Neural cell (in vitro differentiated cells): ENCODE measurements at regions not wholly inside any gene's neighbourhood (a gene's known extent, or its start where the extent isn't known, plus 50 kb on each side); places are given as distances from the start of the nearest gene placed in this dataset.

Experiments used
- H2AFZ ChIP-seq: fragments of 200-600, 300-800 bp; sonication (generic), shearing (Covaris generic); 2 replicates; pipeline ENCODE4 v1.6.0; 2014; ENCODE audit warnings: low read depth, mild to moderate bottlenecking, antibody characterized with exemption, low read length, moderate library complexity
- H3F3A ChIP-seq: fragments of 200-600 bp; shearing (Covaris generic); 2 replicates; pipeline ENCODE4 v1.6.1; 2016; ENCODE audit warnings: mild to moderate bottlenecking, moderate library complexity, mixed read lengths, antibody characterized with exemption, low read length; ENCODE audit not compliant: insufficient read depth, poor library complexity, severe bottlenecking
- H3K27ac ChIP-seq: fragments of 200-600, 300-800 bp; sonication (generic), shearing (Covaris generic); 2 replicates; pipeline ENCODE4 v1.5.1; 2014; ENCODE audit warnings: mild to moderate bottlenecking, low read length, moderate library complexity
- H3K27me3 ChIP-seq: fragments of 300-800, 200-600 bp; sonication (generic), shearing (Covaris generic); 2 replicates; pipeline ENCODE4 v1.6.0; 2014; ENCODE audit warnings: mild to moderate bottlenecking, low read depth, low read length, moderate library complexity; ENCODE audit not compliant: insufficient read depth
- H3K36me3 ChIP-seq: fragments of 300-800, 200-600 bp; sonication (generic), shearing (Covaris generic); 2 replicates; pipeline ENCODE4 v1.5.1; 2014; ENCODE audit warnings: mild to moderate bottlenecking, antibody characterized with exemption, low read length, moderate library complexity; ENCODE audit not compliant: insufficient read depth
- H3K4me2 ChIP-seq: fragments of 300-800, 200-600 bp; sonication (generic), shearing (Covaris generic); 2 replicates; pipeline ENCODE4 v1.6.0; 2014; ENCODE audit warnings: mild to moderate bottlenecking, low read length
- H3K4me3 ChIP-seq: fragments of 300-800, 200-600 bp; sonication (generic), shearing (Covaris generic); 2 replicates; pipeline ENCODE4 v1.5.1; 2014; ENCODE audit warnings: mild to moderate bottlenecking, low read length, moderate library complexity
- H3K79me2 ChIP-seq: fragments of 200-600 bp; shearing (Covaris generic); replicated peaks from 2 replicates; pipeline ENCODE4 v1.6.0; 2014; ENCODE audit warnings: mild to moderate bottlenecking, low read length, moderate library complexity; ENCODE audit not compliant: insufficient read depth
- H3K9ac ChIP-seq: fragments of 300-800, 200-600 bp; sonication (generic), shearing (Covaris generic); 2 replicates; pipeline ENCODE4 v1.6.1; 2016; ENCODE audit warnings: mild to moderate bottlenecking, low read length, mixed read lengths
- H3K9me2 ChIP-seq: fragments of 200-600 bp; shearing (Covaris generic); 2 replicates; pipeline ENCODE4 v1.6.1; 2016; ENCODE audit warnings: mild to moderate bottlenecking, low read length, mixed read lengths; ENCODE audit not compliant: insufficient read depth
- H3K9me3 ChIP-seq: fragments of 200-600, 300-800 bp; sonication (generic), shearing (Covaris generic); 2 replicates; pipeline ENCODE4 v1.6.1; 2016; ENCODE audit warnings: mild to moderate bottlenecking, mixed run types, low read length, moderate library complexity, mixed read lengths
- H4K20me1 ChIP-seq: fragments of 200-600 bp; shearing (Covaris generic); 2 replicates; pipeline ENCODE4 v1.6.1; 2016; ENCODE audit warnings: mild to moderate bottlenecking, mixed run types; ENCODE audit not compliant: insufficient read depth
- EP300 ChIP-seq: fragments of 450-650 bp; conservative IDR thresholded peaks from 2 replicates; pipeline ENCODE4 v1.6.1; 2014; ENCODE audit warnings: antibody characterized with exemption, mild to moderate bottlenecking, moderate library complexity; ENCODE audit not compliant: poor library complexity, severe bottlenecking
- EZH2 ChIP-seq: fragments of 200-600, 300-800 bp; shearing (Covaris generic), sonication (generic); IDR thresholded peaks from 2 replicates; pipeline ENCODE4 v1.6.1; 2014; ENCODE audit warnings: antibody characterized with exemption, low read length, borderline replicate concordance, mild to moderate bottlenecking; ENCODE audit not compliant: insufficient read depth, poor library complexity, severe bottlenecking
- MXI1 ChIP-seq: fragments of 450-650 bp; conservative IDR thresholded peaks from 2 replicates; pipeline ENCODE4 v1.6.1; 2014; ENCODE audit warnings: antibody characterized with exemption, mild to moderate bottlenecking; ENCODE audit not compliant: poor library complexity, severe bottlenecking
- POLR2AphosphoS5 ChIP-seq: IDR thresholded peaks from 2 replicates; pipeline ENCODE4 v1.6.1; 2012
- RAD21 ChIP-seq: fragments of 450-650 bp; conservative IDR thresholded peaks from 2 replicates; pipeline ENCODE4 v1.6.1; 2014; ENCODE audit warnings: antibody characterized with exemption, mild to moderate bottlenecking, moderate library complexity
- SMC3 ChIP-seq: fragments of 450-650 bp; conservative IDR thresholded peaks from 2 replicates; pipeline ENCODE4 v1.6.1; 2014; ENCODE audit warnings: antibody characterized with exemption, mild to moderate bottlenecking, moderate library complexity; ENCODE audit not compliant: poor library complexity
- TAF1 ChIP-seq: IDR thresholded peaks from 2 replicates; pipeline ENCODE4 v1.6.1; 2012; ENCODE audit warnings: low read depth
- TF ChIP-seq, protein P1 (sequence below): fragments of 450-650 bp; IDR thresholded peaks from 2 replicates; pipeline ENCODE4 v1.5.1; 2014; ENCODE audit warnings: antibody characterized with exemption, mild to moderate bottlenecking, moderate library complexity; ENCODE audit not compliant: poor library complexity, severe bottlenecking
- TF ChIP-seq, protein P2 (sequence below): IDR thresholded peaks from 2 replicates; pipeline ENCODE4 v1.6.1; 2012; ENCODE audit warnings: borderline replicate concordance

DNA sequence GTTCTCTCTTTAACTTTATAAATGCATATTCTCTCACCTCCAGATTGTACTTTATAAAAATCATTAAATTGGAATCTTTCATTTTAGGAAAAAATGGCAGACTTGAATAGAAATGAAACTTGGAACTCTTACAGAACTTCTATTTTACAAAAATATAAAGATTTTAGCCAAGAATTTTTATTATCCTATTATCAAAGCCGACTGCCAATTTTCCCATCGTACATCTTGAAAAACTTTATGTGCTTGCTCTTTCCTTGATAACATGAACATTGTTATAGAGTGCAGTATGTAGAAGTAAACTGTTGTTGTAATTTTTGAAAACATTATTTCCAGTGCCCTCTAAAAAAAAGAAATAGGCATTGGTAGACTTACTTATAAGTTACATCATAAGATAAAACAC is 475.7 kb upstream of the REG3G start:
- Histone ChIP-seq H3K4me2 (no peak overlapping the region), H3K9ac (no peak overlapping the region), H3K79me2 (no peaks in the 10 kb centered on the region), H4K20me1 (no peaks in the 10 kb centered on the region), H3K9me2 (no peaks in the 10 kb centered on the region), H3K4me3 (no peak overlapping the region), H3K9me3 (no peaks in the 10 kb centered on the region), H2AFZ (no peak overlapping the region), H3K36me3 (no peaks in the 10 kb centered on the region), H3K27ac (no peak overlapping the region), H3K27me3 (no peaks in the 10 kb centered on the region), H3F3A (no peaks in the 10 kb centered on the region)
- TF ChIP-seq RAD21 (no peak), TAF1 (no peak), MXI1 (no peak), EP300 (no peak), EZH2 (no peak), SMC3 (no peak), POLR2AphosphoS5 (no peak)
- TF ChIP-seq, protein P1, sequence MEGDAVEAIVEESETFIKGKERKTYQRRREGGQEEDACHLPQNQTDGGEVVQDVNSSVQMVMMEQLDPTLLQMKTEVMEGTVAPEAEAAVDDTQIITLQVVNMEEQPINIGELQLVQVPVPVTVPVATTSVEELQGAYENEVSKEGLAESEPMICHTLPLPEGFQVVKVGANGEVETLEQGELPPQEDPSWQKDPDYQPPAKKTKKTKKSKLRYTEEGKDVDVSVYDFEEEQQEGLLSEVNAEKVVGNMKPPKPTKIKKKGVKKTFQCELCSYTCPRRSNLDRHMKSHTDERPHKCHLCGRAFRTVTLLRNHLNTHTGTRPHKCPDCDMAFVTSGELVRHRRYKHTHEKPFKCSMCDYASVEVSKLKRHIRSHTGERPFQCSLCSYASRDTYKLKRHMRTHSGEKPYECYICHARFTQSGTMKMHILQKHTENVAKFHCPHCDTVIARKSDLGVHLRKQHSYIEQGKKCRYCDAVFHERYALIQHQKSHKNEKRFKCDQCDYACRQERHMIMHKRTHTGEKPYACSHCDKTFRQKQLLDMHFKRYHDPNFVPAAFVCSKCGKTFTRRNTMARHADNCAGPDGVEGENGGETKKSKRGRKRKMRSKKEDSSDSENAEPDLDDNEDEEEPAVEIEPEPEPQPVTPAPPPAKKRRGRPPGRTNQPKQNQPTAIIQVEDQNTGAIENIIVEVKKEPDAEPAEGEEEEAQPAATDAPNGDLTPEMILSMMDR, result no peak
- TF ChIP-seq, protein P2, sequence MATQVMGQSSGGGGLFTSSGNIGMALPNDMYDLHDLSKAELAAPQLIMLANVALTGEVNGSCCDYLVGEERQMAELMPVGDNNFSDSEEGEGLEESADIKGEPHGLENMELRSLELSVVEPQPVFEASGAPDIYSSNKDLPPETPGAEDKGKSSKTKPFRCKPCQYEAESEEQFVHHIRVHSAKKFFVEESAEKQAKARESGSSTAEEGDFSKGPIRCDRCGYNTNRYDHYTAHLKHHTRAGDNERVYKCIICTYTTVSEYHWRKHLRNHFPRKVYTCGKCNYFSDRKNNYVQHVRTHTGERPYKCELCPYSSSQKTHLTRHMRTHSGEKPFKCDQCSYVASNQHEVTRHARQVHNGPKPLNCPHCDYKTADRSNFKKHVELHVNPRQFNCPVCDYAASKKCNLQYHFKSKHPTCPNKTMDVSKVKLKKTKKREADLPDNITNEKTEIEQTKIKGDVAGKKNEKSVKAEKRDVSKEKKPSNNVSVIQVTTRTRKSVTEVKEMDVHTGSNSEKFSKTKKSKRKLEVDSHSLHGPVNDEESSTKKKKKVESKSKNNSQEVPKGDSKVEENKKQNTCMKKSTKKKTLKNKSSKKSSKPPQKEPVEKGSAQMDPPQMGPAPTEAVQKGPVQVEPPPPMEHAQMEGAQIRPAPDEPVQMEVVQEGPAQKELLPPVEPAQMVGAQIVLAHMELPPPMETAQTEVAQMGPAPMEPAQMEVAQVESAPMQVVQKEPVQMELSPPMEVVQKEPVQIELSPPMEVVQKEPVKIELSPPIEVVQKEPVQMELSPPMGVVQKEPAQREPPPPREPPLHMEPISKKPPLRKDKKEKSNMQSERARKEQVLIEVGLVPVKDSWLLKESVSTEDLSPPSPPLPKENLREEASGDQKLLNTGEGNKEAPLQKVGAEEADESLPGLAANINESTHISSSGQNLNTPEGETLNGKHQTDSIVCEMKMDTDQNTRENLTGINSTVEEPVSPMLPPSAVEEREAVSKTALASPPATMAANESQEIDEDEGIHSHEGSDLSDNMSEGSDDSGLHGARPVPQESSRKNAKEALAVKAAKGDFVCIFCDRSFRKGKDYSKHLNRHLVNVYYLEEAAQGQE, result no peak

DNA sequence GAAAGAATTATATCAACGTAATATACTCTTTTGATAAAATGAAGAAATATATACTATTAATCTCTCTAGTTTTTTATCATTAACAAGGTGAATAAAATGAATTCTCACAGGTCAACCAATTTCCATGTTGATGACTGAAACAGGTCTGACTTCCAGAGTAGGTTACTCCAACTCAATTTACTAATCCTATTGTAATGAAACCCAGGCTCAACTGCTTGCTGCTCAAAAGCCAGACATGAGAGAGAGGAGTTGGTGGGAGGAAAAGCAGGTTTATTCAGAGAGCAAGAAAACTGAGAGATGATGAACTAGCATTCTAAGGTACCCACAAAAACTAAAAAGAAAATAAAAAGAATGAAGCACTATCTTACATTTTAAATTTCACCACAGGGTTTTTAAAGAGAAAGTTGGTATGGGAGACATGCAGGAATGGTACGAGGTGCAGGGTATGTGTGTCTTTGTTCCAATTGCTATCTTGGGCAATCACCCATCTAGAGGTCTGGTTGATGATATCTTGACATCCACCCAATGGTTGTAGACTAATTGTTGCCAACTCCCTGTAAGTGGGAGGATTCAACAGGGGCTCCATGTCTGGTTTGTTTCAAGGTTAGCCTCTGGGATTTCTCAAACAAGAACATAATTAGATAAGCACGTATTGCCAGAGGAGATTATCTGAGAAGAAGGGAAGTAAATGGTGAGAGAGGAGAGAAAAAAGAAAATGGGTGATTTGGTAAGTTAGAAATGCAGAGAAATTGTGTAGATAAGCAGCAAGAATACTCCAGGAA is 471.4 kb upstream of the REG3G start:
- no peaks in the 10 kb centered on the region for H3K36me3 ChIP-seq
- no peaks in the 10 kb centered on the region for H3K27me3 ChIP-seq
- no peak overlapping the region for H2AFZ ChIP-seq
- TF ChIP-seq EP300 (no peak), TAF1 (no peak), RAD21 (no peak), POLR2AphosphoS5 (no peak), MXI1 (no peak), EZH2 (no peak), SMC3 (no peak)
- TF ChIP-seq, protein P2, result no peak
- TF ChIP-seq, protein P1, result no peak
- H4K20me1 ChIP-seq, result no peaks in the 10 kb centered on the region
- H3K9me3 ChIP-seq, result no peaks in the 10 kb centered on the region
- no peak overlapping the region for H3K9ac ChIP-seq
- no peak overlapping the region for H3K27ac ChIP-seq
- no peaks in the 10 kb centered on the region for H3K79me2 ChIP-seq
- no peak overlapping the region for H3K4me2 ChIP-seq
- H3F3A ChIP-seq, result no peaks in the 10 kb centered on the region
- no peak overlapping the region for H3K4me3 ChIP-seq
- H3K9me2 ChIP-seq, result no peaks in the 10 kb centered on the region
